ENCODE measurements at regions not wholly inside any gene's neighbourhood (a gene's known extent, or its start where the extent isn't known, plus 50 kb on each side); places are given as distances from the start of the nearest gene placed in this dataset.

GRCh38 chr12:105921055-105921454, 217.7 kb downstream of the NUAK1 start:
- Mint-ChIP-seq H3K36me3 (ENCODE audit: low read depth) (peaks cover under 1% of the 10 kb centered on the region), H3K4me3 (no peak overlapping the region)
- TF ChIP-seq CTCF (IDR thresholded peaks at IDR 0.05): no peak

GRCh38 chr12:105921872-105922669, 216.7 kb downstream of the NUAK1 start:
- no peak overlapping the region for H3K4me3 Mint-ChIP-seq
- H3K36me3 Mint-ChIP-seq (ENCODE audit: low read depth): peaks cover 9% of the 10 kb centered on the region
- H3K27me3 Mint-ChIP-seq (ENCODE audit: low read depth, poor library complexity): no peaks in the 10 kb centered on the region
- peaks cover 7% of the 10 kb centered on the region for H3K4me1 Mint-ChIP-seq
- TF ChIP-seq CTCF (IDR thresholded peaks at IDR 0.05): no peak
- H3K9me3 Mint-ChIP-seq: peaks cover 8% of the 10 kb centered on the region
- H3K27ac Mint-ChIP-seq: no peak overlapping the region
- no peak for DNase-seq

More at GRCh38 chr12:105921055-105921454, 217.7 kb downstream of the NUAK1 start:
- Mint-ChIP-seq H3K27ac (no peak overlapping the region), H3K9me3 (no peaks in the 10 kb centered on the region), H3K4me1 (peaks cover 7% of the 10 kb centered on the region), H3K27me3 (ENCODE audit: low read depth, poor library complexity) (no peaks in the 10 kb centered on the region)
- DNase-seq: no peak

- Mint-ChIP-seq H3K27ac (no peak overlapping the region), H3K36me3 (ENCODE audit: low read depth) (peaks cover 15% of the 10 kb centered on the region), H3K4me1 (peaks cover 7% of the 10 kb centered on the region), H3K27me3 (ENCODE audit: low read depth, poor library complexity) (no peaks in the 10 kb centered on the region), H3K4me3 (no peak overlapping the region), H3K9me3 (peaks cover 13% of the 10 kb centered on the region)
- TF ChIP-seq CTCF (IDR thresholded peaks at IDR 0.05): no peak
- no peak for DNase-seq
These were observed 216.1 kb downstream of the NUAK1 start for GRCh38 chr12:105922670-105923102.

GRCh38 chr12:105924526-105925208, 214.1 kb downstream of the NUAK1 start:
- H3K36me3 Mint-ChIP-seq (ENCODE audit: low read depth): peaks cover 19% of the 10 kb centered on the region
- no peak for TF ChIP-seq CTCF (IDR thresholded peaks at IDR 0.05)
- H3K27ac Mint-ChIP-seq: no peak overlapping the region
- H3K9me3 Mint-ChIP-seq: peaks cover 18% of the 10 kb centered on the region
- no peak for DNase-seq
- H3K4me3 Mint-ChIP-seq: no peak overlapping the region
- H3K27me3 Mint-ChIP-seq (ENCODE audit: low read depth, poor library complexity): no peaks in the 10 kb centered on the region
- peaks cover 6% of the 10 kb centered on the region for H3K4me1 Mint-ChIP-seq

- DNase-seq: no peak
- Mint-ChIP-seq H3K27me3 (ENCODE audit: low read depth, poor library complexity) (no peaks in the 10 kb centered on the region), H3K4me1 (peaks cover 8% of the 10 kb centered on the region), H3K27ac (peak overlapping the region; percentile 38), H3K4me3 (no peak overlapping the region), H3K9me3 (peaks cover 18% of the 10 kb centered on the region), H3K36me3 (ENCODE audit: low read depth) (peaks cover 19% of the 10 kb centered on the region)
- TF ChIP-seq CTCF (IDR thresholded peaks at IDR 0.05): no peak
These were observed 211.2 kb downstream of the NUAK1 start for GRCh38 chr12:105927564-105927963.
